Right hindlimb (tissue), 1 donor: ENCODE measurements at regions not wholly inside any gene's neighbourhood (a gene's known extent, or its start where the extent isn't known, plus 50 kb on each side); places are given as distances from the start of the nearest gene placed in this dataset.

Experiments used
- DNase-seq: peaks from one replicate; pipeline ENCODE4 v3.0.0-alpha.2; 2018

GRCh38 chr11:92768121-92768840, 201.2 kb upstream of the MTNR1B start:
- DNase-seq, result no peak

- no peak for DNase-seq
Observed at GRCh38 chr11:92769112-92769511, 200.3 kb upstream of the MTNR1B start.

GRCh38 chr11:92770419-92770818, 199.0 kb upstream of the MTNR1B start:
- no peak for DNase-seq

- no peak for DNase-seq
Observed at GRCh38 chr11:92770981-92771380, 198.5 kb upstream of the MTNR1B start.

GRCh38 chr11:92771701-92772100, 197.8 kb upstream of the MTNR1B start:
- DNase-seq, result no peak

- DNase-seq, result no peak
Observed at GRCh38 chr11:92775003-92775676, 194.3 kb upstream of the MTNR1B start.

GRCh38 chr11:92776676-92777075, 192.8 kb upstream of the MTNR1B start:
- DNase-seq, result no peak

- no peak for DNase-seq
Observed at GRCh38 chr11:92779746-92780145, 189.7 kb upstream of the MTNR1B start.

- DNase-seq, result no peak
Observed at GRCh38 chr11:92781151-92781550, 188.3 kb upstream of the MTNR1B start.

GRCh38 chr11:92782806-92783205, 186.6 kb upstream of the MTNR1B start:
- DNase-seq, result no peak

GRCh38 chr11:92784331-92784730, 185.1 kb upstream of the MTNR1B start:
- DNase-seq, result no peak

- DNase-seq, result no peak
Observed at GRCh38 chr11:92787638-92788037, 181.8 kb upstream of the MTNR1B start.

- no peak for DNase-seq
Observed at GRCh38 chr11:92789761-92790160, 179.7 kb upstream of the MTNR1B start.

- no peak for DNase-seq
Observed at GRCh38 chr11:92790366-92790765, 179.1 kb upstream of the MTNR1B start.

GRCh38 chr11:92790926-92791616, 178.4 kb upstream of the MTNR1B start:
- DNase-seq, result no peak

GRCh38 chr11:92791886-92792285, 177.6 kb upstream of the MTNR1B start:
- no peak for DNase-seq

- no peak for DNase-seq
Observed at GRCh38 chr11:92793189-92793588, 176.3 kb upstream of the MTNR1B start.

GRCh38 chr11:92794783-92795182, 174.7 kb upstream of the MTNR1B start:
- DNase-seq, result no peak

GRCh38 chr11:92796744-92797143, 172.7 kb upstream of the MTNR1B start:
- DNase-seq, result no peak

GRCh38 chr11:92797874-92798273, 171.6 kb upstream of the MTNR1B start:
- no peak for DNase-seq

- DNase-seq, result no peak
Observed at GRCh38 chr11:92801685-92802084, 167.8 kb upstream of the MTNR1B start.

- no peak for DNase-seq
Observed at GRCh38 chr11:92802644-92803043, 166.8 kb upstream of the MTNR1B start.

GRCh38 chr11:92803391-92803790, 166.1 kb upstream of the MTNR1B start:
- DNase-seq, result no peak

GRCh38 chr11:92804388-92804966, 165.0 kb upstream of the MTNR1B start:
- DNase-seq, result no peak
